ENCODE measurements at regions not wholly inside any gene's neighbourhood (a gene's known extent, or its start where the extent isn't known, plus 50 kb on each side); places are given as distances from the start of the nearest gene placed in this dataset.
A peak's percentile ranks its signal among the peaks of the same experiment; 100 is the strongest.
"Not testable (repeated sequence)": the region's sequence is repeated elsewhere in the genome, so short reads cannot be mapped to it uniquely, and the experiment has no call there.

DNA sequence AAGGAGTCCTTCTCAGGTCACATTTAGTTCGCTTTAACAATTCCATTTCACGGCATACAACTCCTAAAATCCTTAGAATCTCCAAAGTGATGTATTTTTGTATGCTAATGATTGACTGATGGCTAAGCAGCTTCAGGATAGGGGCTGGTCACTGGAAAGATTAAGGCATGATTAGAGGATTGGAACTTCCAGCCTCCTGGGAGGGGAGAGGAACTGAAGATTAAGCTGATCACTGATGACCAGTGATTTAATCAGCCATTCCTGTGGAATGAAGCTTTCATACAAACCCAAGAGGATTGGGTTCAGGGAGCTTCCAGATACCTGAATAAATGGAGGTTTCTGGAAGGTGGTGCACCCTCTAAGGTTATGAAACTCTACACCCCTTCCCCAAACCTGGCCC is 123.9 kb upstream of the CDK13 start:
- Mint-ChIP-seq H3K27ac (no peak overlapping the region), H3K4me3 (no peak overlapping the region), H3K9me3 (no peaks in the 10 kb centered on the region), H3K36me3 (ENCODE audit: low read depth) (no peaks in the 10 kb centered on the region), H3K4me1 (no peaks in the 10 kb centered on the region), H3K27me3 (peaks cover 23% of the 10 kb centered on the region)
- POLR2A ChIA-PET: no interaction called here
- CTCF ChIA-PET: no interaction called here
- no peak for DNase-seq
- ATAC-seq (ENCODE audit: low read depth): no peak
- intact Hi-C loops (cut with micrococcal nuclease): no loop called here
- TF ChIP-seq, protein P1, sequence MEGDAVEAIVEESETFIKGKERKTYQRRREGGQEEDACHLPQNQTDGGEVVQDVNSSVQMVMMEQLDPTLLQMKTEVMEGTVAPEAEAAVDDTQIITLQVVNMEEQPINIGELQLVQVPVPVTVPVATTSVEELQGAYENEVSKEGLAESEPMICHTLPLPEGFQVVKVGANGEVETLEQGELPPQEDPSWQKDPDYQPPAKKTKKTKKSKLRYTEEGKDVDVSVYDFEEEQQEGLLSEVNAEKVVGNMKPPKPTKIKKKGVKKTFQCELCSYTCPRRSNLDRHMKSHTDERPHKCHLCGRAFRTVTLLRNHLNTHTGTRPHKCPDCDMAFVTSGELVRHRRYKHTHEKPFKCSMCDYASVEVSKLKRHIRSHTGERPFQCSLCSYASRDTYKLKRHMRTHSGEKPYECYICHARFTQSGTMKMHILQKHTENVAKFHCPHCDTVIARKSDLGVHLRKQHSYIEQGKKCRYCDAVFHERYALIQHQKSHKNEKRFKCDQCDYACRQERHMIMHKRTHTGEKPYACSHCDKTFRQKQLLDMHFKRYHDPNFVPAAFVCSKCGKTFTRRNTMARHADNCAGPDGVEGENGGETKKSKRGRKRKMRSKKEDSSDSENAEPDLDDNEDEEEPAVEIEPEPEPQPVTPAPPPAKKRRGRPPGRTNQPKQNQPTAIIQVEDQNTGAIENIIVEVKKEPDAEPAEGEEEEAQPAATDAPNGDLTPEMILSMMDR (IDR thresholded peaks at IDR 0.05): no peak

DNA sequence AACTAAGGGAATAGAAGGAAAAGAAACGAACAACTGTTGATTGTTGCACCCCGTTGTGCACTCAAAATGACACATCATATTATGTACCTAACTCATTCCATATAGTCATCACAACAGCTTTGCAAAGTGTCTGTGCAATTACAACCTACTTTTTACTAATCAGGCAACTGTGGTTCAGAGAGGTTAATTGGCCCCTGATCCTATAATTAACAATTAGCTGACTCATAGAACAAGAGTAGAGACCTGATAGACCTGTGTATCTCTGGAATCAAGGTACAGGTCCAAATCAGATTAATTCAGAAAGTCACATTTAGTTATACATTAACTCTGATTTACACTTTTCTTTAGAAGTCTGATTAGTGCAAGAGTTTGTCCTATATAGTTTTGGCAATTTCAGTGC is 122.5 kb upstream of the CDK13 start:
- Mint-ChIP-seq H3K27me3 (peaks cover 28% of the 10 kb centered on the region), H3K27ac (no peak overlapping the region), H3K36me3 (ENCODE audit: low read depth) (no peaks in the 10 kb centered on the region), H3K4me1 (no peaks in the 10 kb centered on the region), H3K4me3 (no peak overlapping the region), H3K9me3 (no peaks in the 10 kb centered on the region)
- TF ChIP-seq, protein P1 (IDR thresholded peaks at IDR 0.05): no peak
- no peak for DNase-seq
- POLR2A ChIA-PET: no interaction called here
- no peak for ATAC-seq (ENCODE audit: low read depth)
- intact Hi-C loops (cut with micrococcal nuclease): no loop called here
- CTCF ChIA-PET: no interaction called here

- Mint-ChIP-seq H3K36me3 (ENCODE audit: low read depth) (no peaks in the 10 kb centered on the region), H3K4me1 (peaks cover 6% of the 10 kb centered on the region), H3K4me3 (no peak overlapping the region), H3K27me3 (peaks cover 33% of the 10 kb centered on the region), H3K27ac (no peak overlapping the region), H3K9me3 (no peaks in the 10 kb centered on the region)
- ChIA-PET POLR2A (no interaction called here), CTCF (no interaction called here)
- intact Hi-C loops (cut with micrococcal nuclease): no loop called here
- TF ChIP-seq, protein P1 (IDR thresholded peaks at IDR 0.05): no peak
- ATAC-seq (ENCODE audit: low read depth) (no peak), DNase-seq (no peak)
These were observed 121.0 kb upstream of the CDK13 start for GRCh38 chr7:39829028-39829427.

GRCh38 chr7:39832519-39833085 is 117.5 kb upstream of the CDK13 start:
- H3K4me3 Mint-ChIP-seq: no peak overlapping the region
- no peak for ATAC-seq (ENCODE audit: low read depth)
- H3K4me1 Mint-ChIP-seq: peaks cover 6% of the 10 kb centered on the region
- DNase-seq: no peak
- peaks cover 52% of the 10 kb centered on the region for H3K27me3 Mint-ChIP-seq
- H3K27ac Mint-ChIP-seq: no peak overlapping the region
- TF ChIP-seq, protein P1 (IDR thresholded peaks at IDR 0.05): no peak
- intact Hi-C loops (cut with micrococcal nuclease): no loop called here
- no peaks in the 10 kb centered on the region for H3K36me3 Mint-ChIP-seq (ENCODE audit: low read depth)
- ChIA-PET POLR2A (no interaction called here), CTCF (no interaction called here)
- H3K9me3 Mint-ChIP-seq: no peaks in the 10 kb centered on the region

- Mint-ChIP-seq H3K4me3 (peak overlapping the region; percentile 63), H3K27me3 (peaks cover 48% of the 10 kb centered on the region)
- H3K9me3 Mint-ChIP-seq; POLR2A ChIA-PET; CTCF ChIA-PET; H3K4me1 Mint-ChIP-seq; H3K27ac Mint-ChIP-seq; DNase-seq; intact Hi-C loops (cut with micrococcal nuclease); H3K36me3 Mint-ChIP-seq (ENCODE audit: low read depth): not testable (repeated sequence)
- ATAC-seq (ENCODE audit: low read depth): peak; percentile 42
These were observed 116.8 kb upstream of the CDK13 start for GRCh38 chr7:39833180-39833799.

DNA sequence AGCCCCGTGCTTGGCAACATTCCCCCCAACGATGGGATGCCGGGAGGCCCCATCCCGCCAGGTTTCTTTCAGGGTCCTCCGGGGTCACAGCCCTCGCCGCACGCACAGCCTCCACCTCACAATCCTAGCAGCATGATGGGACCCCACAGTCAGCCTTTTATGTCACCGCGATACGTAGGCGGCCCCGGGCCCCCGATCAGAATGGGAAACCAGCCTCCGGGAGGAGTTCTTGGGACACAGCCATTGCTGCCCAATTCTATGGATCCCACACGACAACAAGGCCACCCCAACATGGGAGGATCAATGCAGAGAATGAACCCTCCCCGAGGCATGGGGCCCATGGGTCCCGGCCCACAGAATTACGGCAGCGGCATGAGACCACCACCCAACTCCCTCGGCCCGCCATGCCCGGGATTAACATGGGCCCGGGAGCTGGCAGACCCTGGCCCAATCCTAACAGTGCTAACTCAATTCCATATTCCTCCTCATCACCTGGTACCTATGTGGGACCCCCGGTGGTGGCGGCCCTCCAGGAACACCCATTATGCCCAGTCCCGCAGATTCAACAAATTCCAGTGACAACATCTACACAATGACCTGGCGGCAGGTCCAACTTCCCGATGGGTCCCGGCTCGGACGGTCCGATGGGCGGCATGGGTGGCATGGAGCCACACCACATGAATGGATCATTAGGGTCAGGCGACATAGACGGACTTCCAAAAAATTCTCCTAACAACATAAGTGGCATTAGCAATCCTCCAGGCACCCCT is 116.0 kb upstream of the CDK13 start:
- H3K9me3 Mint-ChIP-seq; ATAC-seq (ENCODE audit: low read depth); intact Hi-C loops (cut with micrococcal nuclease); H3K4me3 Mint-ChIP-seq; H3K4me1 Mint-ChIP-seq; H3K36me3 Mint-ChIP-seq (ENCODE audit: low read depth); POLR2A ChIA-PET; CTCF ChIA-PET; DNase-seq; H3K27ac Mint-ChIP-seq: not testable (repeated sequence)
- H3K27me3 Mint-ChIP-seq: peaks cover 44% of the 10 kb centered on the region
